GM12874 (cell line): ENCODE measurements at regions not wholly inside any gene's neighbourhood (a gene's known extent, or its start where the extent isn't known, plus 50 kb on each side); places are given as distances from the start of the nearest gene placed in this dataset.

ENCODE experiments used
- CTCF ChIP-seq: IDR thresholded peaks from 2 replicates; pipeline ENCODE4 v1.5.1; 2011; ENCODE audit warnings: low read depth, mild to moderate bottlenecking, control low read depth, low read length, moderate library complexity; ENCODE audit not compliant: insufficient read depth

DNA sequence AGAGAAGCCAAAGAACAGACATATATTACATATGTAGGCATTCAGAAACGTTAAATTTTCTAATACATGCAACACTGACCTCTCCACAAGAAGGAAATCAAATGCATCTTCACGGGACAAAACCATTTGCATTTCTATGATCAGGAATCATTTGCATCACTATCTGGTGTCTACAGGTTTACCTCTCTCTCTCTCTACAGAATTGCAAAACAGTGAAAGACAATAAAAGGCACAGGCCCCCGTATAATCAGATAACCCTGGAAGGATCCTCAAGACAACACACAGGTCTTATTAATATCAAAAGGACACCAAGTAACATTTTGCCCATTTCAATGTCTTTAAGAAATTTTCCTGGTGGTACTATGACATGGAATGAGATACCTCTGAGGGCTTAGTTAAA, 306.3 kb downstream of the GPAM start:
- TF ChIP-seq CTCF: no peak

- TF ChIP-seq CTCF: no peak
These were observed 303.6 kb downstream of the GPAM start for GRCh38 chr10:111879969-111880368.

- no peak for TF ChIP-seq CTCF
These were observed 298.5 kb downstream of the GPAM start for GRCh38 chr10:111885046-111885445.

- no peak for TF ChIP-seq CTCF
These were observed 297.6 kb downstream of the GPAM start for GRCh38 chr10:111885919-111886318.

GRCh38 chr10:111887266-111887665, 296.3 kb downstream of the GPAM start:
- no peak for TF ChIP-seq CTCF

GRCh38 chr10:111890046-111890445, 293.5 kb downstream of the GPAM start:
- no peak for TF ChIP-seq CTCF

- no peak for TF ChIP-seq CTCF
These were observed 267.6 kb downstream of the GPAM start for GRCh38 chr10:111916011-111916410.

DNA sequence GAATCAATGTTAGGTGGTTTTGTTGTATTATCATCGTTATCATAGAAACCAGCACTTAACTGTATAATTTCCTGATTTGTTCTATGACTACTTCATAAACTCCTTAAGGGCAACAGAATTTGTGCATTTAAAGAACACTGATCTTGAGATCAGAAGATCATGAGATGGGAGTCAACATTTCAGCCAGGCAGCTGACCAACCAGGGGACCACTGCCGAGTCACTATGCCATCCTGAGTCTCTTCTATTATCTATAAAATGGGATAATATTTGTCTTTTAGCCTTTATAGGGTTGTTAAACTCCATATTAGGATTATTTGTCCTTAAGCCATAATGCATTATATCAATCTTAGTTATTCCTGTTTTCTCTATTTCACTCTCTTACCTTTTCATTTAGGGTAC, 261.7 kb downstream of the GPAM start:
- no peak for TF ChIP-seq CTCF
